Heart right ventricle (tissue), 16 donors: ENCODE measurements at regions not wholly inside any gene's neighbourhood (a gene's known extent, or its start where the extent isn't known, plus 50 kb on each side); places are given as distances from the start of the nearest gene placed in this dataset.

Source experiments
- ATAC-seq, 8 donors: fragments of 200-7000 bp; cut with Tn5 transposase; one replicate each; pipeline ENCODE4 v1.9.1; 2020; ENCODE audit warnings: mild to moderate bottlenecking in 8 of 8, moderate library complexity in 8 of 8, moderate number of reproducible peaks in 1 of 8
- DNase-seq, 2 donors: peaks; one replicate each; pipeline ENCODE4 v3.0.0-alpha.2; 2020
- H3K27ac ChIP-seq, 10 donors: fragments of 200-600 bp; sonication (generic) in 2 of 10; one replicate each; pipeline versions ENCODE4 v1.5.0 to v1.8.0; 2020 to 2022; ENCODE audit warnings: mild to moderate bottlenecking in 3 of 10
- H3K27me3 ChIP-seq, 7 donors: fragments of 200-600 bp; one replicate each; pipeline ENCODE4 v1.8.0; 2021 to 2022; ENCODE audit warnings: mild to moderate bottlenecking in 2 of 7
- H3K36me3 ChIP-seq, 9 donors: fragments of 200-600 bp; sonication (generic) in 1 of 9; one replicate each; pipeline versions ENCODE4 v1.5.0 to v1.8.0; 2020 to 2022; ENCODE audit warnings: mild to moderate bottlenecking in 2 of 9
- H3K4me1 ChIP-seq, 9 donors: fragments of 200-600 bp; sonication (generic) in 1 of 9; one replicate each; pipeline versions ENCODE4 v1.5.0 to v1.8.0; 2020 to 2022; ENCODE audit warnings: mild to moderate bottlenecking in 4 of 9
- H3K4me3 ChIP-seq, 10 donors: fragments of 200-600 bp; sonication (generic) in 2 of 10; one replicate each; pipeline versions ENCODE4 v1.5.0 to v1.8.0; 2020 to 2022; ENCODE audit warnings: mild to moderate bottlenecking in 7 of 10, moderate library complexity in 2 of 10
- H3K9me3 ChIP-seq, 11 donors: fragments of 200-600 bp in 10 of 11; sonication (generic) in 2 of 11; one replicate each; pipeline versions ENCODE4 v1.5.0 to v1.8.0; 2013 to 2022; ENCODE audit warnings: mild to moderate bottlenecking in 2 of 11, control low read depth in 1 of 11, moderate library complexity in 1 of 11
- CTCF ChIP-seq, 9 donors: fragments of 200-600 bp; sonication (generic) in 2 of 9; IDR thresholded peaks; one replicate each; pipeline versions ENCODE4 v1.5.0 to v1.8.0; 2021 to 2022; ENCODE audit warnings: antibody characterized with exemption in 9 of 9, mild to moderate bottlenecking in 5 of 9, moderate library complexity in 1 of 9
- WGBS, 2 donors: extraction: QIAGEN DNeasy Blood & Tissue Kit; methylation state at CpG; one replicate each; pipeline ENCODE4 v1.1.7; 2013; ENCODE audit warnings: inconsistent platforms in 1 of 2; 5-methylcytosine and 5-hydroxymethylcytosine counted together
- intact Hi-C, 10 donors: fragments of 100-400 bp; cut with DNase I; formaldehyde crosslinking; loops; one replicate each; pipeline versions ENCODE4 v1.11.1 to v1.14.2; 2022
- donor health status: Arrhythmogenic right ventricular cardiomyopathy.
- donor health status: ischemic (EF 13 %, LVEDD 7.1; RV severe dilation, severe dysfunction).
- donor health status: healthy with polysubstance abuse.
- donor health status: DM: no; HTN: yes; CAD: no.
- donor health status: DM: no; HTN: no; CAD: no.
- donor health status: ischemic (EF 25% LVEDD 6.9; RV normal size, moderate dysfunction).
- donor health status: ischemic (EF 25% LVEDD 5.7; RV mildly dilated, moderate dysfunction).
- donor health status: healthy.
- donor health status: DM: yes; HTN: yes; CAD: no.
- donor health status: Ischemic cardiomyopathy.
- donor health status: ischemic (EF 35%, LVEDD 5.7; RV mildly dilated, moderate dysfunction).
- donor health status: nonischemic (EF 11% LVEDD 7.7; RV severe dilation, severe dysfunction).
- donor health status: DM: yes; HTN: yes; CAD: no.
- donor health status: PGD.
- donor health status: ischemic (EF 29% LVEDD 5.4; RV normal size, mild dysfunction).
- donor health status: nonischemic (EF 23%, LVEDD 6.1; RV moderate dilation, normal function).

DNA sequence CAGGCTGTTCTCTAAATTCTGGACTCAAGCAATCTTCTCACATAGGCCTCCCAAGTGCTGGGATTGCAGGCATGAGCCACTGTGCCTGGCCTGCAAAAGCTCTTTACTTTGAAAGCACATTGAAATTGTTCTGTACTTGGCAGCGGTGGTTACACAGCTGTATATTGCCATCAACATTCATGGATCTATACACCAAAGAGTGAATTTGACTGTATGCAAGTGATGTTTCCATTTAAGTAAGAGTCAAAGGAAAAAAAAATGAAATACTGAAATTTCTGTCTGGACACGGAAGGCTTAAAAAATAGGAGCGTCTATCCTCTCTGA is 450.6 kb upstream of the PSMD7 start:
- Histone ChIP-seq H3K36me3 (no peaks in the 10 kb centered on the region), H3K27ac (no peak overlapping the region), H3K4me1 (peaks cover 0 to 21% (median 0%) of the 10 kb centered on the region in 9 donors), H3K4me3 (no peak overlapping the region), H3K9me3 (no peaks in the 10 kb centered on the region), H3K27me3 (no peaks in the 10 kb centered on the region)
- WGBS, 2 donors: 83 to 89% methylated on average over 3 of the region's 3 CpGs
- no peak for TF ChIP-seq CTCF (IDR thresholded peaks at IDR 0.05)
- intact Hi-C loops: no loop called here
- ATAC-seq: no peak
- DNase-seq: no peak

- Histone ChIP-seq H3K4me3 (no peak overlapping the region), H3K9me3 (no peaks in the 10 kb centered on the region), H3K27me3 (no peaks in the 10 kb centered on the region), H3K36me3 (no peaks in the 10 kb centered on the region), H3K4me1 (peaks cover 0 to 22% (median 0%) of the 10 kb centered on the region in 9 donors), H3K27ac (no peak overlapping the region)
- no peak for TF ChIP-seq CTCF (IDR thresholded peaks at IDR 0.05)
- DNase-seq (no peak), ATAC-seq (no peak)
- intact Hi-C loops: no loop called here
- WGBS, 2 donors: 67 to 70% methylated on average over 7 of the region's 7 CpGs
Measured at GRCh38 chr16:73845238-73846006, 451.2 kb upstream of the PSMD7 start.

DNA sequence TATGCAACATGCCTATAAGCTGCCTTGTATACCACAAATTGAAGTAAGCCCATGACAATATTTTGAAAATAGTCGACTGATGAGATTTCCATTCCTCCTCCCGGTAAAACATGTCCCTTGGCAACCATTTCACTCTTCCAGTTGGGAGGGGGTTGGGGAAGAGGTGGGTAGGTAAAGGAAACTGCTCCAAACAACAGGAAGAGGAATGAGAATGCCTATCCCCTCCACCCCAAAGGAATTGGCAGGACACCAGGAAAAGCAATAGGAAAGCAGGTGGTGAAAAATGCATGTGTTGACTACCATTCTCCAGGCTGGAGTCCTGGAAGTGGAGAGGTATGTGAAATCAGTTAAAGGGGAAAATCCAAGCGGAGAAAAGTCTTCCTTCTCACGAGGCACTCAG is 455.9 kb upstream of the PSMD7 start:
- no peak for TF ChIP-seq CTCF (IDR thresholded peaks at IDR 0.05)
- no peaks in the 10 kb centered on the region for H3K27me3 ChIP-seq
- intact Hi-C loops: no loop called here
- peaks cover 0 to 22% (median 0%) of the 10 kb centered on the region in 9 donors for H3K4me1 ChIP-seq
- H3K4me3 ChIP-seq: no peak overlapping the region
- peaks cover 0 to 13% (median 5%) of the 10 kb centered on the region in 11 donors for H3K9me3 ChIP-seq
- ATAC-seq: peak in 5 of 8 donors; percentile 22 to 61 (median 42)
- peak overlapping the region in 3 of 10 donors; percentile 19 to 49 (median 47) for H3K27ac ChIP-seq
- H3K36me3 ChIP-seq: no peaks in the 10 kb centered on the region
- DNase-seq: peak in 1 of 2 donors; percentile 11
- WGBS, 2 donors: 47 to 55% methylated on average over 4 of the region's 4 CpGs

- Histone ChIP-seq H3K36me3 (no peaks in the 10 kb centered on the region), H3K4me3 (no peak overlapping the region), H3K27me3 (no peaks in the 10 kb centered on the region), H3K4me1 (no peaks in the 10 kb centered on the region), H3K9me3 (no peaks in the 10 kb centered on the region), H3K27ac (no peak overlapping the region)
- TF ChIP-seq CTCF (IDR thresholded peaks at IDR 0.05): no peak
- WGBS, 2 donors: 75 to 78% methylated on average over 8 of the region's 8 CpGs
- ATAC-seq (no peak), DNase-seq (no peak)
- intact Hi-C loops: no loop called here
Measured at GRCh38 chr16:73831220-73831619, 465.4 kb upstream of the PSMD7 start.
